ENCODE measurements at regions not wholly inside any gene's neighbourhood (a gene's known extent, or its start where the extent isn't known, plus 50 kb on each side); places are given as distances from the start of the nearest gene placed in this dataset.

DNA sequence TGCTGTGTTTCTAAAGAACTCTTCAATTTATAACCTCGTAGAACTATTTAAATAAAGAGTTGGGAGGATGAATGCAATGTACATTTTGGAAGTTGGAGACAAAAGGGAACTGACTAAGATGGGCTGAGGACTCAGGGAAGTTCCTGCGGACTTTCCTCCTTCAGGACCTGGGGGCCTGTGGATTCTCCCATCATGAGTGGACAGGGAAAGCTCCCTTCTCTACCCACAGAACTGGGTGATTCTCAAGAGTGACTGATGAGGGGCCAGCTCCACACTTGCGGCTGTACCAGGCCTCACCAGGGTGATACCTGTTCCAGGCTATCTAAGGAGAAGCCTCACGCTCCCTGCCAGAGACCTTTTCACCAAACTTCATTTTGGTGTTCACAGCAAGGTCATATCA, 143.8 kb upstream of the APCDD1 start:
- TF ChIP-seq, protein P1, sequence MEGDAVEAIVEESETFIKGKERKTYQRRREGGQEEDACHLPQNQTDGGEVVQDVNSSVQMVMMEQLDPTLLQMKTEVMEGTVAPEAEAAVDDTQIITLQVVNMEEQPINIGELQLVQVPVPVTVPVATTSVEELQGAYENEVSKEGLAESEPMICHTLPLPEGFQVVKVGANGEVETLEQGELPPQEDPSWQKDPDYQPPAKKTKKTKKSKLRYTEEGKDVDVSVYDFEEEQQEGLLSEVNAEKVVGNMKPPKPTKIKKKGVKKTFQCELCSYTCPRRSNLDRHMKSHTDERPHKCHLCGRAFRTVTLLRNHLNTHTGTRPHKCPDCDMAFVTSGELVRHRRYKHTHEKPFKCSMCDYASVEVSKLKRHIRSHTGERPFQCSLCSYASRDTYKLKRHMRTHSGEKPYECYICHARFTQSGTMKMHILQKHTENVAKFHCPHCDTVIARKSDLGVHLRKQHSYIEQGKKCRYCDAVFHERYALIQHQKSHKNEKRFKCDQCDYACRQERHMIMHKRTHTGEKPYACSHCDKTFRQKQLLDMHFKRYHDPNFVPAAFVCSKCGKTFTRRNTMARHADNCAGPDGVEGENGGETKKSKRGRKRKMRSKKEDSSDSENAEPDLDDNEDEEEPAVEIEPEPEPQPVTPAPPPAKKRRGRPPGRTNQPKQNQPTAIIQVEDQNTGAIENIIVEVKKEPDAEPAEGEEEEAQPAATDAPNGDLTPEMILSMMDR (conservative IDR thresholded peaks at IDR 0.05), result no peak
- TF ChIP-seq EZH2 (IDR thresholded peaks at IDR 0.05; ENCODE audit: low read depth), result no peak
